Thyroid gland (tissue), 4 donors: ENCODE measurements at regions not wholly inside any gene's neighbourhood (a gene's known extent, or its start where the extent isn't known, plus 50 kb on each side); places are given as distances from the start of the nearest gene placed in this dataset.

Experiments
- CTCF ChIP-seq, 6 experiments: fragments of 200-600 bp in 3 of 6; fragments of 450-650 bp in 3 of 6; sonication (generic) in 3 of 6; IDR thresholded peaks; one replicate each; pipeline ENCODE4 v1.5.1; 2016 to 2019; ENCODE audit warnings: antibody characterized with exemption in 6 of 6, mild to moderate bottlenecking in 2 of 6, inconsistent platforms in 1 of 6, moderate library complexity in 1 of 6
- POLR2A ChIP-seq, 2 donors: fragments of 450-650 bp; IDR thresholded peaks; one replicate each; pipeline ENCODE4 v1.6.1; 2017; ENCODE audit warnings: antibody characterized with exemption in 2 of 2, mild to moderate bottlenecking in 2 of 2, moderate library complexity in 1 of 2

GRCh38 chrX:20451929-20452328 is 185.2 kb upstream of the RPS6KA3 start:
- no peak for TF ChIP-seq CTCF (IDR thresholded peaks at IDR 0.05)
- no peak for TF ChIP-seq POLR2A (IDR thresholded peaks at IDR 0.05)
